SKM-1 (cell line): ENCODE measurements at regions not wholly inside any gene's neighbourhood (a gene's known extent, or its start where the extent isn't known, plus 50 kb on each side); places are given as distances from the start of the nearest gene placed in this dataset.

Source experiments
- DNase-seq: peaks from one replicate; lab custom pipeline; 2025; ENCODE audit not compliant: unreplicated experiment; lab: John Stamatoyannopoulos, UW

- no peak for DNase-seq
Measured at GRCh38 chr21:24910591-24910990, 696.7 kb downstream of the MRPL39 start.

DNA sequence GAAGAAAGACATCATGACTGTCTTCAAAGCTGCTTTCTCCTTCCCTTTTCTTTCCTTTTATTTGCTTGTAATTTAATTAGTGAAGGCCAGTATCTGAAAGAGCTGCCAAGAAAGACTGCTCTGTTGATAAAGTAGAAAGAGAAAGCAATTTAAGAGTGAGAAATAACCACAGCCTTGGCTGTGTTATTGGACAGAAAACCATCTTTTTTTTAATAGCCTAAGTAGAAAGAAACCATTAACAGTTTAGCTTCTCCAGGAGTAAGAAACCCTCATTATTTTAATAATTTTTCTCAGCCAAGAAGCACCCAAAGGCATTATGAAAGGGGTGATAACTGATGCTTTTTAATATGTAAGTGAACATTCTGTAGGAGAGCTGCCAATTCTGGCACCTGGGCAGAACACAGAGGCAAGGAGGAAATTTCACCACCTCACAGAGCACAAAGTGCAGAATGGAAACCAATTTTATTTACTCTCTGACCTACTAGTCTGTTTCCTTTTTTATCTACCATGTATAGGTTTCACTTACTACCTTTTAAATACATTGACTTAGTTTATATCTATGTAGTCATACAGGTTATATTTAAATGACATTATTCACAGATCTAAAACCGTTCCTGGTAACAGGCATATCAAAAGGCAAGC, 703.2 kb downstream of the MRPL39 start:
- no peak for DNase-seq

DNA sequence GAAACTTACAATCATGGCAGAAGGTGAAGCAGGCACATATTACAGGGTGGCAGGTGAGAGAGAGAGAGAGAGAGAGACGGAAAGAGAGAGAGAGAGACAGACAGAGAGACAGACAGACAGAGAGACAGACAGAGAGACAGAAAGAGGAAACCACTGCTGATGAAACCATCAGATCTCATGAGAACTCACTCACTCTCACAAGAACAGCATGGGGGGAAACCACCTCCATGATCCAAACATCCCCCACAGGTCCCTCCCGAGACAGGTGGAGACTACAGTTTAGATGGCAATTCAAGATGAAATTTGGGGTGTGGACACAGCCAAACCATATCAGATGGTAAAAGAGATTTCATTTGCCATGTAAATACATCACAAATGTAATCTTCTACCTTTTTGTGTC, 708.1 kb downstream of the MRPL39 start:
- DNase-seq = no peak

DNA sequence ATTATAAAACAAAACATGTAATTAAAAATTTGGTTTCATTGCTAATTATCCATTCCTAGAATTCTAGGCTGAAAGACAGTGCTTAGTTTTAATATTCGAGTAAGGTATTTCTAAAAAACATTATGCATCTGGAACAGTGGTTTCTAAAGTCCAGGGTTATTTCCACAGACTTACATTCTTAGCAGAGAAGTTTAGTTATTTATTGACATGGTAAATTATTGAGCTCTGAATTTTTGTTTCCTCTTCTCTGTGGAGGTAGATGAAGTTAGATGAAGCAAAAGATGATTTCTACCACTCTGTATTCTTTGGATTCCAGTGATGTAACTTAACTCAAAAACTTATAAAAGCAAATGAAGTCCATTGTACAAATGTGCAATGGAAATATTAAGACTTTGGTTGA, 709.4 kb downstream of the MRPL39 start:
- no peak for DNase-seq

- no peak for DNase-seq
Measured at GRCh38 chr21:24896735-24897124, 710.6 kb downstream of the MRPL39 start.

- no peak for DNase-seq
Measured at GRCh38 chr21:24895885-24896734, 711.2 kb downstream of the MRPL39 start.

- DNase-seq = no peak
Measured at GRCh38 chr21:24894324-24894723, 713.0 kb downstream of the MRPL39 start.

DNA sequence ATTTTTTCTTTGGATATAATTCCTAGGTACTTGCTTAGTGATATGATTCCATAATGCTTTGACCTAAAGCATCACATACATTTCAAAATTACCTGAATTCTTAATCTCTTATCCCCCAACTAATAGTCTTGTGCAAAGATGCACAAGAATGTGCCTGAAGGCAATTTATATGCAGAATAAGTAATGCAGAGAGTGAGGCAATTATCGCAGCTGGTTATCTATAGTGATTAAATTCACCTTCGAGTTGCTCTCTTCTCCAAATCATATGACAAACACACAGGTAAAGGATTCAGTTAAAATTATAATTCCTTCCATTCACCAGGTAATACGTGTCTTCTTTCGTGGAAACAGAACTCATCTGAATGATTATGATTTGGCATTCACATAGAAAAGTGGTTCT, 717.3 kb downstream of the MRPL39 start:
- no peak for DNase-seq

DNA sequence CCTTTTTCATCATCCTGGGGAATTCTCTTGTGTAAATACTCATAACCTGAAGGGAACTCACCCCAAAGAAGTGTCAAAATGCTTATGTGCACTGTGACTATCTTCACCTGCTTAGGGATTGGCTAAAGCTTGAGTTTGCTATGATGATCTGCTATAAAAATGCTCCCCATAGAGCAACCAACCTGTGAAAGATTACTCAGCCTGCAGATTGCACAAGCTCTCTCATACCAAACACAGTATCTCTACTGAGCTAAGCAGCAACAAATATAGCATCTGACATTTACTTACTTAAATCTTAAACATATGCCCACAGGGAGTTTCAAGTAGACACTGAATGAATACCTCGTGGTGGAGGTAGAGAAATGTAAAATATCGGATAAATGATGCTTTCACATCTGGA, 725.8 kb downstream of the MRPL39 start:
- no peak for DNase-seq

DNA sequence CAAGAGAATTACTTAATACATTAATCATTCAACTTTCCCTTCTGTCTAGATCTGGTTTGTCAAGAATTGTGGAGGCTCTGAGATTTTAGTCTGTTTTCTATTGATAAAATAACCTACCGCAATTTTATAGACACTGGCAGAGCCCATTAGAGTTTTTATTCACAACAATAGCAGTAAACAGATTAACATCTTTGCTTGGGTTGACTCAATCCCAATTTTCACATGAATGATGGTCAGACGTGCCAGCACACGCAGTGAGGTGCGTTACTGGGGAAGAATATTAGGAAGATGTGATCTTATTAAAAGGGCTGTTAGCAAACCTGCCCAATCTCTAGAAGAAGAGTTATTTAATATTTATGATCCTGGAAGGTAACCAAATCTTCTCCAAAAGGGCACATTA, 736.6 kb downstream of the MRPL39 start:
- DNase-seq = no peak

GRCh38 chr21:24869862-24870261, 737.4 kb downstream of the MRPL39 start:
- no peak for DNase-seq

- DNase-seq = no peak
Measured at GRCh38 chr21:24868117-24868516, 739.2 kb downstream of the MRPL39 start.

- no peak for DNase-seq
Measured at GRCh38 chr21:24861471-24861870, 745.8 kb downstream of the MRPL39 start.

DNA sequence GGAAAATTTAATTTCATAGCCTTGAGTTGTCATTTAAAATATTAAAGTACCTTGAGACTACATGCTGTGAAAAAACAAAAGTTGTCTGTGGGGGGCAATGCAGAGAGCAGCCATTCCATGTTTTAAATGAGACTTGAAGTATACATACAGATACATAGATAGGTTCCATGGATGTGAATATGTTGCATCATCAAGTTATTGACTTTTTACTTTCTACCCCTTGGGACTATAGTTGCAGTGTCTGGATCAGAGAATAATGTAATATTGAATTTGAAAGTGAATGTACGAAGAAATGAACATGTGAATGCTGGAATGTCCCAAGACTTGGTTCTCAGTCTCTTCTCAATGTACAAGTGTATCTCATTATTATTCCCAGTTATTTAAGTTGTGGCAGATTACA, 751.0 kb downstream of the MRPL39 start:
- DNase-seq = no peak

GRCh38 chr21:24852610-24853195, 754.6 kb downstream of the MRPL39 start:
- no peak for DNase-seq

DNA sequence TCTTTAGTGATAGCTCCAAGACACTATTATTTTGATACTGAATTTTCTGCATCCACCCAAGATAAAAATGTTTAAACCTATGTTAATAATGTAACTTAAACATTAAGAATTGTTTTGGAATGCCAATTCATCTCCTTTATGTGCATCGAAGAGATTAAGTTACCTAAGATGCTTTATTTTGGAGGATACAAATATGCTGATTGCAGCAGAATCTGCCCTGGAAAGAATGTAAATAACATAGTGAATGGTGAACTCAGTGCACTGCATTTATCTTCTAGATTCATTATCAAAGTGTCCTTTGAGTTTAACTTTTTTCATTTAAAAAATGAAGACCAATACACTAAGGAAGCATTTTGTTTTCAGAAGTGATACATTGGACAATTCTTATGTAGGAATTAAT, 757.2 kb downstream of the MRPL39 start:
- DNase-seq = no peak

- no peak for DNase-seq
Measured at GRCh38 chr21:24844671-24845070, 762.6 kb downstream of the MRPL39 start.

DNA sequence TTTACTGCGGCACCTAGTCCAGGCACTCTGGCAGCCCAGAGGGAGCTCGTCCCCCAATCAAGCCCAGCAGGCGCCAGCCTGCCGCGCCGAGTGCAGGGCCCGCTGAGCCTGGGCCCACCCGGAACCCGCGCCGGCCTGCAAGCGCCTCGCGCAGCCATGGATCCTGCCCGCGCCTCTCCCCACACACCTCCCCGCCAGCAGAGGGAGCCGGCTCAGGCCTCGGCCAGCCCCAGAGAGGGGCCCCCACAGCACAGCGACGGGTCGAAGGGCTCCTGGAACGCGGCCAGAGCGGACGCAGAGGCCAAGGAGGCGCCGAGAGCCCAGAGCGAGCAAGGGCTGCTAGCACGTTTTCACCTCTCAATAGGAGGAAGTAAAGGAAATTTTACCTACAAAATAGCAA, 767.0 kb downstream of the MRPL39 start:
- no peak for DNase-seq

DNA sequence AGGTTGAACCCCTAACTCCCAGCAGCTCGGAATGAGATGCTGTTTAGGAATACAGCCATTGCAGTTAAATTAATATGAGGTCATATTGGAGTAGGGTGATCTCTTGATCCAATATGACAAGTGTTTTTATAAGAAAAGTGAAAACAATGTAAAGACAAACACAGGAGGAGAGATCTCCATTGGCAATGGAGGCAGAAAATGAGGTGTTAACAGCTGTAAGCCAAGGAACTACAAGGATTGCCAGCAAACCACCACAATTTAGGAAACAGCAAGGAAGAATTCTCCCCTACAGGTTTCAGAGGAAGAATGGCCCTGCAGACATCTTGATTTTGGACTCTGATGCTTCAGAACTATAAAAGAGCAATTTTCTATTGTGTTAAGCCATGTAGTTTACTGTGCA, 774.3 kb downstream of the MRPL39 start:
- DNase-seq = no peak

DNA sequence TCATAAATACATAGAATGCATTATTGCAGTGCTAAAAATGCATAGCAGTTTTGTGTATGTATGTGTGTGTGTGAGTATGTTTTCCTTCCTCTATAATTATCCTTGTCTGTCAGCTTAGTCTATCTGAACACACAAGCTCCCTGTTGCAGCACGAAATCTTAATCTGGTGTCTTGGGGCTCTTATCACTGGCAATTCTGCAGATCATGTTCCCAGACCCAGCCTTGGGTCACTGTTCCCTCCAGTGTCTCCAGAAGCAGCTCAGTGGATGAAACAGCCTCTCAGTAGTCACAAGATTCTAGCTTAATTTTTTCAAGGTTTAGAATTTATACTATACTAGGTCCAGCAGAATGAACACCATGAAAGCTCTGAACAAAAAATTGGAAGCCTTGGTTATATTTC, 777.9 kb downstream of the MRPL39 start:
- DNase-seq = no peak

GRCh38 chr21:24826822-24827221, 780.5 kb downstream of the MRPL39 start:
- no peak for DNase-seq

DNA sequence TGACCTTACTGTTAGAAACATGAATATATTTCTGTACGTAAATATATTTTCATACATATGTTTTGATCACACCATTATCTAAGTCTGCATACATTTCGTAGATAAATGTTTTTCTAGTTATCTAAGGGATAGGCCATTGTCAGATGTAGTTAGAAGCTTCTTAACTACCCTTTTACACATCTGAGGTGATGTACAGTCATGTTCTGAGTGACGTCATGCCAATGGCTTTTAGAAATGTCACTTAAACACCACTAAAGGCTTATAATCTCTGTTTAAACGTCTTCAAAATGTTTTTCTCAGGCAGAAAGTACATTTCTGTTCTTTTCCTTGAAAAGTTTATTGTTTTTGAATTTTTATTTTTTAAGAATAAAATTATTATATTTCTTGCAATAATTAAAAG, 781.9 kb downstream of the MRPL39 start:
- DNase-seq = no peak
